Adrenal gland (tissue), 9 donors: ENCODE measurements at regions not wholly inside any gene's neighbourhood (a gene's known extent, or its start where the extent isn't known, plus 50 kb on each side); places are given as distances from the start of the nearest gene placed in this dataset.

Experiments
- DNase-seq, 7 donors: peaks; one replicate each; pipeline ENCODE4 v3.0.0-alpha.2; 2019 to 2020
- H3K27ac ChIP-seq, 5 donors: fragments of 200-600 bp; sonication (generic) in 4 of 5; 1 replicate in 3 of 5; 2 replicates in 2 of 5; pipeline versions ENCODE4 v1.5.1 to v1.8.0; 2016 to 2020; ENCODE audit warnings: mild to moderate bottlenecking in 1 of 5
- H3K27me3 ChIP-seq: fragments of 200-600 bp; 2 replicates; pipeline ENCODE4 v1.8.0; 2021
- H3K36me3 ChIP-seq, 2 donors: fragments of 200-600 bp; replicated peaks in 1 of 2; 1 replicate in 1 of 2; 2 replicates in 1 of 2; pipeline versions ENCODE4 v1.5.1 to v1.8.0; 2018 to 2022
- H3K4me1 ChIP-seq, 2 donors: fragments of 200-600 bp; replicated peaks in 1 of 2; 1 replicate in 1 of 2; 2 replicates in 1 of 2; pipeline versions ENCODE4 v1.5.1 to v1.8.0; 2018 to 2021
- H3K4me3 ChIP-seq, 4 donors: fragments of 200-600 bp; sonication (generic) in 3 of 4; one replicate each; pipeline ENCODE4 v1.5.1; 2016 to 2018
- H3K9me3 ChIP-seq, 3 donors: fragments of 200-600 bp; sonication (generic) in 1 of 3; replicated peaks in 1 of 3; 1 replicate in 2 of 3; 2 replicates in 1 of 3; pipeline versions ENCODE4 v1.5.1 to v1.8.0; 2016 to 2021
- POLR2A ChIP-seq, 2 donors: fragments of 450-650 bp; IDR thresholded peaks; one replicate each; pipeline ENCODE4 v1.6.1; 2017; ENCODE audit warnings: antibody characterized with exemption in 2 of 2, mild to moderate bottlenecking in 2 of 2, moderate library complexity in 1 of 2
- WGBS, 4 donors: extraction: QIAGEN DNeasy Blood & Tissue Kit in 2 of 4; methylation state at CpG; one replicate each; pipeline versions ENCODE4 v1.1.5 to v1.1.7; 2013 to 2017; 5-methylcytosine and 5-hydroxymethylcytosine counted together
- intact Hi-C, 2 donors: fragments of 100-400 bp; cut with DNase I; formaldehyde crosslinking; loops; one replicate each; pipeline versions ENCODE4 v1.14.1 to v1.15.0; 2022 to 2023
- TF ChIP-seq, protein P1 (sequence below), 6 experiments: fragments of 450-650 bp in 4 of 6; fragments of 200-600 bp in 2 of 6; sonication (generic) in 1 of 6; IDR thresholded peaks; 1 replicate in 5 of 6; 2 replicates in 1 of 6; pipeline versions ENCODE4 v1.5.1 to v1.8.0; 2016 to 2021; ENCODE audit warnings: antibody characterized with exemption in 6 of 6, mild to moderate bottlenecking in 2 of 6, moderate library complexity in 1 of 6
- donor health status: healthy with polysubstance abuse.
- donor health status: Bipolar disorder and iron deficiency.
- donor health status: DM: yes; HTN: yes; CAD: no.
- donor health status: DM: no; HTN: no; CAD: no.
- donor health status: DM: no; HTN: no; CAD: no.

DNA sequence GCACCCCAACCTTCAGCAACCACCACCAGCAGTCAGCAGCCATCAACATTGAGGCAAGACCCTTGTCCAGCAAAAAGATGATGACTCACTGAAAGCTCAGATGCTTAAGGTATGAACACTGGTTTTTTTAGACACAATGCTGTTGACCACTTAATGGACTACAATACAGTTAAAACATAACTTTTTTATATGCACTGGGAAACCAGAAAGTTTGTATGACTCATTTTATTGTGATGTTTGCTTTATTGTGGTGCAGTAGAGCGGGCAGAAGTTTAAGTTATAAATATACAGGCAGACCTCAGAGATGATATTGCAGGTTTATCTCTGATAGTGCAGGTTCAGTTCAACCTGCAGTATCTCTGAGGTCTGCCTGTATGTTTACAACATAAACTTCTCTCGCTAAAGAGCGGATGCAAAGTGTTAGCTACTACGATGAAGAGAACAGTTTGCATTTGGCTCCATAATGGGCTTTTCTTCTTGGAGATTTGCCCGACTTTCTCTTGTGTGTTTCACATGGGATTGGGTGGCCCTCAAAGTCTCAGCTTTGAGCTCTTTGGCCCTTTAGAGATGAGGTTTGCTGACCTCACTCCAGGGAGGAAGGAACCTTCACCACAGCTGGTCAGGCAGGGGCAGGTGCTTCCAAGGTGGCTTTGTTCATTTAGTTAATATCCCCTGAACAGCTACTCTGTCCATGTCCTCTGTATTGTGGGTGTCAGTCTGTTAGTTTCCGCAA is 84.4 kb upstream of the SHH start:
- no peaks in the 10 kb centered on the region for H3K4me1 ChIP-seq
- TF ChIP-seq POLR2A (IDR thresholded peaks at IDR 0.05): no peak
- TF ChIP-seq, protein P1, sequence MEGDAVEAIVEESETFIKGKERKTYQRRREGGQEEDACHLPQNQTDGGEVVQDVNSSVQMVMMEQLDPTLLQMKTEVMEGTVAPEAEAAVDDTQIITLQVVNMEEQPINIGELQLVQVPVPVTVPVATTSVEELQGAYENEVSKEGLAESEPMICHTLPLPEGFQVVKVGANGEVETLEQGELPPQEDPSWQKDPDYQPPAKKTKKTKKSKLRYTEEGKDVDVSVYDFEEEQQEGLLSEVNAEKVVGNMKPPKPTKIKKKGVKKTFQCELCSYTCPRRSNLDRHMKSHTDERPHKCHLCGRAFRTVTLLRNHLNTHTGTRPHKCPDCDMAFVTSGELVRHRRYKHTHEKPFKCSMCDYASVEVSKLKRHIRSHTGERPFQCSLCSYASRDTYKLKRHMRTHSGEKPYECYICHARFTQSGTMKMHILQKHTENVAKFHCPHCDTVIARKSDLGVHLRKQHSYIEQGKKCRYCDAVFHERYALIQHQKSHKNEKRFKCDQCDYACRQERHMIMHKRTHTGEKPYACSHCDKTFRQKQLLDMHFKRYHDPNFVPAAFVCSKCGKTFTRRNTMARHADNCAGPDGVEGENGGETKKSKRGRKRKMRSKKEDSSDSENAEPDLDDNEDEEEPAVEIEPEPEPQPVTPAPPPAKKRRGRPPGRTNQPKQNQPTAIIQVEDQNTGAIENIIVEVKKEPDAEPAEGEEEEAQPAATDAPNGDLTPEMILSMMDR (IDR thresholded peaks at IDR 0.05): no peak
- intact Hi-C loops: no loop called here
- 89 to 95% (median 92%) methylated on average over 6 of the region's 6 CpGs for WGBS, 4 donors
- no peaks in the 10 kb centered on the region for H3K27me3 ChIP-seq
- no peak overlapping the region for H3K27ac ChIP-seq
- no peak overlapping the region for H3K4me3 ChIP-seq
- H3K9me3 ChIP-seq: no peaks in the 10 kb centered on the region
- no peak for DNase-seq
- H3K36me3 ChIP-seq: no peaks in the 10 kb centered on the region

- no peaks in the 10 kb centered on the region for H3K9me3 ChIP-seq
- WGBS, 4 donors: 74 to 90% (median 83%) methylated on average over 6 of the region's 6 CpGs
Observed at GRCh38 chr7:155893664-155894063, 81.4 kb upstream of the SHH start.

GRCh38 chr7:155893176-155893575 is 80.9 kb upstream of the SHH start:
- Histone ChIP-seq H3K4me3 (no peak overlapping the region), H3K27me3 (no peaks in the 10 kb centered on the region), H3K4me1 (no peaks in the 10 kb centered on the region), H3K27ac (no peak overlapping the region), H3K9me3 (no peaks in the 10 kb centered on the region), H3K36me3 (no peaks in the 10 kb centered on the region)
- TF ChIP-seq POLR2A (IDR thresholded peaks at IDR 0.05): no peak
- TF ChIP-seq, protein P1 (IDR thresholded peaks at IDR 0.05): no peak
- intact Hi-C loops: no loop called here
- whole genome bisulfite sequencing, 4 donors: 80 to 94% (median 91%) methylated on average over 10 to 12 of the region's 12 CpGs
- DNase-seq: no peak

More at GRCh38 chr7:155893664-155894063, 81.4 kb upstream of the SHH start:
- intact Hi-C loops: no loop called here
- TF ChIP-seq, protein P1 (IDR thresholded peaks at IDR 0.05): no peak
- no peak for TF ChIP-seq POLR2A (IDR thresholded peaks at IDR 0.05)
- H3K27ac ChIP-seq: no peak overlapping the region
- no peak for DNase-seq
- no peak overlapping the region for H3K4me3 ChIP-seq
- H3K36me3 ChIP-seq: no peaks in the 10 kb centered on the region
- no peaks in the 10 kb centered on the region for H3K27me3 ChIP-seq
- H3K4me1 ChIP-seq: no peaks in the 10 kb centered on the region

- Histone ChIP-seq H3K4me3 (no peak overlapping the region), H3K27ac (no peak overlapping the region), H3K27me3 (no peaks in the 10 kb centered on the region), H3K36me3 (no peaks in the 10 kb centered on the region), H3K4me1 (peaks cover 0 to 5% of the 10 kb centered on the region in 2 donors), H3K9me3 (no peaks in the 10 kb centered on the region)
- WGBS, 4 donors: 75 to 93% (median 86%) methylated on average over 20 to 24 of the region's 24 CpGs
- peak in 1 of 7 donors; percentile 15 for DNase-seq
- intact Hi-C loops: no loop called here
- no peak for TF ChIP-seq POLR2A (IDR thresholded peaks at IDR 0.05)
- TF ChIP-seq, protein P1 (IDR thresholded peaks at IDR 0.05): no peak
Observed at GRCh38 chr7:155889636-155890511, 77.6 kb upstream of the SHH start.
